Esophagus squamous epithelium (tissue), 5 donors: ENCODE measurements at regions not wholly inside any gene's neighbourhood (a gene's known extent, or its start where the extent isn't known, plus 50 kb on each side); places are given as distances from the start of the nearest gene placed in this dataset.
A peak's percentile ranks its signal among the peaks of the same experiment; 100 is the strongest.

Experiments used
- DNase-seq: peaks from one replicate; lab custom pipeline; 2025; lab: John Stamatoyannopoulos, UW
- H3K27ac ChIP-seq, 4 donors: fragments of 200-600 bp; sonication (generic); one replicate each; pipeline ENCODE4 v1.5.1; 2016 to 2019; ENCODE audit warnings: mild to moderate bottlenecking in 1 of 4
- H3K27me3 ChIP-seq, 4 donors: fragments of 200-600 bp; sonication (generic); 1 replicate in 3 of 4; 2 replicates in 1 of 4; pipeline versions ENCODE4 v1.5.1 to v1.6.0; 2017 to 2021; ENCODE audit warnings: antibody characterized with exemption in 1 of 4
- H3K36me3 ChIP-seq, 3 donors: fragments of 200-600 bp; sonication (generic); one replicate each; pipeline ENCODE4 v1.5.1; 2016 to 2019
- H3K4me1 ChIP-seq, 3 donors: fragments of 200-600 bp; sonication (generic); one replicate each; pipeline ENCODE4 v1.5.1; 2017 to 2019
- H3K4me3 ChIP-seq, 4 donors: fragments of 200-600 bp; sonication (generic); 1 replicate in 3 of 4; 2 replicates in 1 of 4; pipeline ENCODE4 v1.5.1; 2016 to 2019; ENCODE audit warnings: mild to moderate bottlenecking in 2 of 4, moderate library complexity in 1 of 4
- H3K9me3 ChIP-seq, 3 donors: fragments of 200-600 bp; sonication (generic); one replicate each; pipeline ENCODE4 v1.5.1; 2016 to 2019
- CTCF ChIP-seq, 6 experiments: fragments of 450-650 bp in 4 of 6; fragments of 200-600 bp in 2 of 6; sonication (generic) in 2 of 6; IDR thresholded peaks; one replicate each; pipeline ENCODE4 v1.5.1; 2016 to 2019; ENCODE audit warnings: antibody characterized with exemption in 6 of 6, mild to moderate bottlenecking in 4 of 6, moderate library complexity in 4 of 6
- POLR2A ChIP-seq, 4 donors: fragments of 450-650 bp; IDR thresholded peaks; one replicate each; pipeline ENCODE4 v1.6.1; 2017; ENCODE audit warnings: antibody characterized with exemption in 4 of 4, mild to moderate bottlenecking in 4 of 4, moderate library complexity in 3 of 4
- WGBS, 2 donors: methylation state at CpG; one replicate each; pipeline ENCODE4 v1.1.5; 2018; 5-methylcytosine and 5-hydroxymethylcytosine counted together
- intact Hi-C: fragments of 100-400 bp; cut with DNase I; formaldehyde crosslinking; loops from one replicate; pipeline ENCODE4 v1.15.0; 2022
- donor health status: DM: yes; HTN: yes; CAD: no.

- Histone ChIP-seq H3K4me3 (no peak overlapping the region), H3K36me3 (no peaks in the 10 kb centered on the region), H3K9me3 (peaks cover 0 to 8% (median 0%) of the 10 kb centered on the region in 3 donors), H3K27me3 (peaks cover 0 to 8% (median 0%) of the 10 kb centered on the region in 4 donors), H3K4me1 (peaks cover 0 to 25% (median 0%) of the 10 kb centered on the region in 3 donors), H3K27ac (peak overlapping the region in 3 of 4 donors; percentile 31 to 79 (median 60))
- DNase-seq: no peak
- WGBS, 2 donors: 31 to 50% methylated on average over 12 to 19 of the region's 20 CpGs
- TF ChIP-seq POLR2A (IDR thresholded peaks at IDR 0.05) (no peak), CTCF (IDR thresholded peaks at IDR 0.05) (no peak)
- intact Hi-C loops: loop anchor here (10.0 kb wide), 1 partner anchor 100 kb away; no protein-coding TSS in a partner anchor
These were observed 537.7 kb downstream of the MIAT start for GRCh38 chr22:27195094-27195493.

- DNase-seq: no peak
- 35 to 80% methylated on average over 2 to 5 of the region's 5 CpGs for WGBS, 2 donors
- intact Hi-C loops: loop anchor here (10.0 kb wide), 1 partner anchor 101 kb away; no protein-coding TSS in a partner anchor
- peaks cover 0 to 8% (median 0%) of the 10 kb centered on the region in 3 donors for H3K9me3 ChIP-seq
- H3K27me3 ChIP-seq: peaks cover 0 to 8% (median 0%) of the 10 kb centered on the region in 4 donors
- peaks cover 0 to 25% (median 0%) of the 10 kb centered on the region in 3 donors for H3K4me1 ChIP-seq
- H3K36me3 ChIP-seq: no peaks in the 10 kb centered on the region
- H3K27ac ChIP-seq: peak overlapping the region in 3 of 4 donors; percentile 31 to 79 (median 60)
- no peak overlapping the region for H3K4me3 ChIP-seq
- TF ChIP-seq POLR2A (IDR thresholded peaks at IDR 0.05): no peak
- TF ChIP-seq CTCF (IDR thresholded peaks at IDR 0.05): no peak
These were observed 538.1 kb downstream of the MIAT start for GRCh38 chr22:27195494-27195893.

GRCh38 chr22:27196606-27197005 lies 539.2 kb downstream of the MIAT start:
- Histone ChIP-seq H3K9me3 (no peaks in the 10 kb centered on the region), H3K4me3 (no peak overlapping the region), H3K27ac (no peak overlapping the region), H3K36me3 (no peaks in the 10 kb centered on the region), H3K4me1 (peaks cover 0 to 25% (median 0%) of the 10 kb centered on the region in 3 donors), H3K27me3 (peaks cover 0 to 8% (median 0%) of the 10 kb centered on the region in 4 donors)
- intact Hi-C loops: loop anchor here (10.0 kb wide), 1 partner anchor 102 kb away; no protein-coding TSS in a partner anchor
- WGBS, 2 donors: 63 to 73% methylated on average over 4 of the region's 4 CpGs
- DNase-seq: no peak
- TF ChIP-seq POLR2A (IDR thresholded peaks at IDR 0.05) (no peak), CTCF (IDR thresholded peaks at IDR 0.05) (no peak)

GRCh38 chr22:27197052-27197451 lies 539.7 kb downstream of the MIAT start:
- H3K27ac ChIP-seq: no peak overlapping the region
- peaks cover 0 to 8% (median 0%) of the 10 kb centered on the region in 4 donors for H3K27me3 ChIP-seq
- TF ChIP-seq POLR2A (IDR thresholded peaks at IDR 0.05) (no peak), CTCF (IDR thresholded peaks at IDR 0.05) (no peak)
- intact Hi-C loops: loop anchor here (10.0 kb wide), 1 partner anchor 102 kb away; no protein-coding TSS in a partner anchor
- H3K4me3 ChIP-seq: no peak overlapping the region
- H3K36me3 ChIP-seq: no peaks in the 10 kb centered on the region
- peaks cover 0 to 29% (median 3%) of the 10 kb centered on the region in 3 donors for H3K4me1 ChIP-seq
- DNase-seq: no peak
- no peaks in the 10 kb centered on the region for H3K9me3 ChIP-seq
- 62 to 74% methylated on average over 3 to 4 of the region's 4 CpGs for WGBS, 2 donors

GRCh38 chr22:27197618-27198017 lies 540.2 kb downstream of the MIAT start:
- peaks cover 0 to 5% (median 0%) of the 10 kb centered on the region in 4 donors for H3K27me3 ChIP-seq
- TF ChIP-seq POLR2A (IDR thresholded peaks at IDR 0.05) (no peak), CTCF (IDR thresholded peaks at IDR 0.05) (no peak)
- H3K4me3 ChIP-seq: no peak overlapping the region
- H3K9me3 ChIP-seq: no peaks in the 10 kb centered on the region
- WGBS, 2 donors: 67 to 92% methylated on average over 1 of the region's 1 CpG
- no peak for DNase-seq
- H3K36me3 ChIP-seq: no peaks in the 10 kb centered on the region
- H3K4me1 ChIP-seq: peaks cover 0 to 35% (median 3%) of the 10 kb centered on the region in 3 donors
- no peak overlapping the region for H3K27ac ChIP-seq
- intact Hi-C loops: loop anchor here (10.0 kb wide), 1 partner anchor 103 kb away; no protein-coding TSS in a partner anchor
